Breast epithelium (tissue), 4 donors: ENCODE measurements at regions not wholly inside any gene's neighbourhood (a gene's known extent, or its start where the extent isn't known, plus 50 kb on each side); places are given as distances from the start of the nearest gene placed in this dataset.
"Not testable (repeated sequence)": the region's sequence is repeated elsewhere in the genome, so short reads cannot be mapped to it uniquely, and the experiment has no call there.

ENCODE experiments used
- DNase-seq, 2 donors: peaks; one replicate each; pipeline ENCODE4 v3.0.0-alpha.2; 2019; ENCODE audit warnings: low spot score in 2 of 2
- H3K27ac ChIP-seq, 2 donors: fragments of 200-600 bp; sonication (generic) in 1 of 2; one replicate each; pipeline ENCODE4 v1.5.1; 2016 to 2019; ENCODE audit warnings: mild to moderate bottlenecking in 1 of 2
- H3K27me3 ChIP-seq, 2 donors: fragments of 200-600 bp; sonication (generic) in 1 of 2; one replicate each; pipeline versions ENCODE4 v1.5.1 to v1.6.0; 2017 to 2019; ENCODE audit warnings: control low read depth in 1 of 2, mild to moderate bottlenecking in 1 of 2
- H3K36me3 ChIP-seq: fragments of 200-600 bp; one replicate; pipeline ENCODE4 v1.5.1; 2019
- H3K4me1 ChIP-seq, 2 donors: fragments of 200-600 bp; sonication (generic); one replicate each; pipeline ENCODE4 v1.5.1; 2016 to 2019; ENCODE audit warnings: control low read depth in 1 of 2
- H3K4me3 ChIP-seq, 3 donors: fragments of 200-600 bp; sonication (generic); 1 replicate in 2 of 3; 2 replicates in 1 of 3; pipeline ENCODE4 v1.5.1; 2016 to 2019; ENCODE audit warnings: mild to moderate bottlenecking in 3 of 3, moderate library complexity in 2 of 3
- H3K9me3 ChIP-seq, 2 donors: fragments of 200-600 bp; sonication (generic) in 1 of 2; one replicate each; pipeline ENCODE4 v1.5.1; 2016 to 2019; ENCODE audit warnings: control low read depth in 1 of 2
- POLR2A ChIP-seq: fragments of 450-650 bp; IDR thresholded peaks from one replicate; pipeline ENCODE4 v1.6.1; 2016; ENCODE audit warnings: antibody characterized with exemption, mild to moderate bottlenecking, moderate library complexity
- POLR2AphosphoS5 ChIP-seq, 3 donors: sonication (generic); formaldehyde crosslinking; IDR thresholded peaks; one replicate each; pipeline ENCODE4 v1.6.1; 2017; ENCODE audit warnings: antibody characterized with exemption in 3 of 3
- intact Hi-C: fragments of 100-400 bp; cut with DNase I; formaldehyde crosslinking; loops from one replicate; pipeline ENCODE4 v1.15.1; 2023; ENCODE audit warnings: low total_unique reads
- TF ChIP-seq, protein P1 (sequence below), 3 donors: fragments of 450-650 bp; IDR thresholded peaks; one replicate each; pipeline ENCODE4 v1.5.1; 2016 to 2017; ENCODE audit warnings: antibody characterized with exemption in 3 of 3, mild to moderate bottlenecking in 3 of 3, moderate library complexity in 3 of 3

DNA sequence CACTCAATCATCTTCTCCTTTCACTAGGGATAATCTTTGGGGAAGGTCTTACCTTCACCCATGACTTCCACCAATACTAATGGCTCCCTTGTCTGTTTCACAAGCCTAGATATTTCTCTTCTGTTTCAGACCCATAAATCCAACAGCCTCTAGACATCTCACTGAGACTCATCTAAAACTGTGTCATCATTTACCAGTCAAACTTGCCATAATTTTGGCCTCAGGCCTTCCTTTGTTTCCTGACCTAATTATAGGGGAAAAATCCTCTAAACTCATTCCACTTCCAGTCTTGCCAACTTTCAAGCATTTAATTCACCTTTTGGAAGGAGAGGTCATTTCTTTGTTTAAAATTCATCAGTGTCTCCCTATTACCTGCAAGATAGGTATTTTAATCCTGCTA lies 181.0 kb upstream of the CNKSR2 start:
- Histone ChIP-seq H3K27ac (no peak overlapping the region), H3K36me3 (no peaks in the 10 kb centered on the region), H3K27me3 (peaks cover 0 to 15% of the 10 kb centered on the region in 2 donors), H3K4me3 (no peak overlapping the region), H3K9me3 (peaks cover 3 to 20% of the 10 kb centered on the region in 2 donors), H3K4me1 (no peaks in the 10 kb centered on the region)
- intact Hi-C loops, result no loop called here
- no peak for DNase-seq
- TF ChIP-seq, protein P1, sequence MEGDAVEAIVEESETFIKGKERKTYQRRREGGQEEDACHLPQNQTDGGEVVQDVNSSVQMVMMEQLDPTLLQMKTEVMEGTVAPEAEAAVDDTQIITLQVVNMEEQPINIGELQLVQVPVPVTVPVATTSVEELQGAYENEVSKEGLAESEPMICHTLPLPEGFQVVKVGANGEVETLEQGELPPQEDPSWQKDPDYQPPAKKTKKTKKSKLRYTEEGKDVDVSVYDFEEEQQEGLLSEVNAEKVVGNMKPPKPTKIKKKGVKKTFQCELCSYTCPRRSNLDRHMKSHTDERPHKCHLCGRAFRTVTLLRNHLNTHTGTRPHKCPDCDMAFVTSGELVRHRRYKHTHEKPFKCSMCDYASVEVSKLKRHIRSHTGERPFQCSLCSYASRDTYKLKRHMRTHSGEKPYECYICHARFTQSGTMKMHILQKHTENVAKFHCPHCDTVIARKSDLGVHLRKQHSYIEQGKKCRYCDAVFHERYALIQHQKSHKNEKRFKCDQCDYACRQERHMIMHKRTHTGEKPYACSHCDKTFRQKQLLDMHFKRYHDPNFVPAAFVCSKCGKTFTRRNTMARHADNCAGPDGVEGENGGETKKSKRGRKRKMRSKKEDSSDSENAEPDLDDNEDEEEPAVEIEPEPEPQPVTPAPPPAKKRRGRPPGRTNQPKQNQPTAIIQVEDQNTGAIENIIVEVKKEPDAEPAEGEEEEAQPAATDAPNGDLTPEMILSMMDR (IDR thresholded peaks at IDR 0.05), result no peak
- no peak for TF ChIP-seq POLR2A
- no peak for TF ChIP-seq POLR2AphosphoS5 (IDR thresholded peaks at IDR 0.05)

DNA sequence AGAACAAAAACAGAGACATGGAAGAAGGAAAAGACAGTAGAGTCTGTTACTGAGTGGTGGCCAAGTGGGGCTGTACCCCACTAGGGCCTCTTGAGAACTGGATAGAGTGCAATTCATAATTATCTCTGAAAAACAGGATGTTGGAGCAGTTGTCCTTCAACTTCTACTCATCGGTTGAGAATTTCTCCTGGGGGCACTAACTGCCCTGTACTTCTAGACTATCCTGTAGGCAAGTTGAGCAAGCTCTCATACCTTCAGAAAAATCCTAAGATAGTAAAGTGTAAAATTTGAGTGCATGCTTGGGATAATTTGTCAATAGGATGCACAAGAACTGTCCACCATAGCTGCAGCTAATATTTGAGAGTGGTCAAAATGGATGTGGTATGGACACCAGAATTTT lies 179.7 kb upstream of the CNKSR2 start:
- no peak for DNase-seq
- intact Hi-C loops, result no loop called here
- peaks cover 0 to 15% of the 10 kb centered on the region in 2 donors for H3K27me3 ChIP-seq
- H3K27ac ChIP-seq, result no peak overlapping the region
- no peaks in the 10 kb centered on the region for H3K4me1 ChIP-seq
- peaks cover 1 to 6% of the 10 kb centered on the region in 2 donors for H3K9me3 ChIP-seq
- no peaks in the 10 kb centered on the region for H3K36me3 ChIP-seq
- H3K4me3 ChIP-seq, result no peak overlapping the region
- TF ChIP-seq, protein P1 (IDR thresholded peaks at IDR 0.05), result no peak
- TF ChIP-seq POLR2A, result no peak
- no peak for TF ChIP-seq POLR2AphosphoS5 (IDR thresholded peaks at IDR 0.05)

DNA sequence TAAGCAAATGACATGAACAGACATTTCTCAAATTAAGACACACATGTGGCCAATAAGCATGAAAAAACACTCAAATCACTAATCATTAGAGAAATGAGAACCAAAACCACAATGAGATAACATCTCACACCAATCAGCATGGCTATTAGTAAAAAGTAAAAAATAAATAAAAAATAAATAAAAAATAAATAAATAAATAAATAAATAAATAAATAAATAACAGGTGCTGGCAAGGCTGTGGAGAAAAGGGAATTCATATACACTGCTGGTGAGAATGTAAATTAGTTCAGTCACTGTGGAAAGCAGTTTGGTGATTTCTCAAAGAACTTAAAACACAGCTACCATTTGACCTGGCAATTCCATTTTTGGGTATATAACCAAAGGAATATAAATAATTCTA lies 167.1 kb upstream of the CNKSR2 start:
- no peak for DNase-seq
- TF ChIP-seq POLR2AphosphoS5 (IDR thresholded peaks at IDR 0.05) (no peak), POLR2A (no peak)
- TF ChIP-seq, protein P1 (IDR thresholded peaks at IDR 0.05), result no peak
- Histone ChIP-seq H3K9me3 (peaks cover 24 to 37% of the 10 kb centered on the region in 2 donors), H3K36me3 (no peaks in the 10 kb centered on the region), H3K27ac (no peak overlapping the region), H3K27me3 (no peaks in the 10 kb centered on the region), H3K4me1 (no peaks in the 10 kb centered on the region), H3K4me3 (no peak overlapping the region)
- intact Hi-C loops, result no loop called here

DNA sequence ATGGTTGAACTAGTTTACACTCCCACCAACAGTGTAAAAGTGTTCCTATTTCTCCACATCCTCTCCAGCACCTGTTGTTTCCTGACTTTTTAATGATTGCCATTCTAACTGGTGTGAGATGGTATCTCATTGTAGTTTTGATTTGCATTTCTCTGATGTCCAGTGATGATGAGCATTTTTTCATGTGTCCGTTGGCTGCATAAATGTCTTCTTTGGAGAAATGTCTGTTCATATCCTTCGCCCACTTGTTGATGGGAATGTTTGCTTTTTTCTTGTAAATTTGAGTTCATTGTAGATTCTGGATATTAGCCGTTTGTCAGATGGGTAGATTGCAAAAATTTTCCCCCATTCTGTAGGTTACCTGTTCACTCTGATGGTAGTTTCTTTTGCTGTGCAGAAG lies 155.0 kb upstream of the CNKSR2 start:
- intact Hi-C loops, H3K4me3 ChIP-seq, H3K36me3 ChIP-seq, H3K4me1 ChIP-seq, H3K27me3 ChIP-seq, DNase-seq, H3K27ac ChIP-seq: not testable (repeated sequence)
- H3K9me3 ChIP-seq, result peaks cover 0 to 22% of the 10 kb centered on the region in 2 donors

DNA sequence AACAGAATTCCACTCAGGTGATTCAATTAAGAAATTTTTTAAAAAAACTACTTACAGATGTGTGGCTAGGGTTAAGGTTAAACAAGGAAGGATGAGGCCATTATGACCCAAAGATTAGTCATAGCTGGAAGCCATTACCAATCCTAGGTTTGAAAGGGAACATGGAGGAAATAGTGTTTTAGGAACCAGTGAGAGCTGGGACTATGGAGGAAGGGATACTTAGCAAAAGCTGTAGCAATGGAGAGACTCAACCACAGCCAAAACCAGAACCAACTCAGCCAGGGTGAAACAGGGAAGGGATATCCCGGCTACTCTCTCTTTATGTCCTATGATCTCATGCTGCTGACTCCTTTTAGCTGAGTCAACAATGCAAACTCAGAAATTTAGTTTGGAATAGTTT lies 148.6 kb upstream of the CNKSR2 start:
- TF ChIP-seq POLR2AphosphoS5 (IDR thresholded peaks at IDR 0.05) (no peak), POLR2A (no peak)
- TF ChIP-seq, protein P1 (IDR thresholded peaks at IDR 0.05), result no peak
- intact Hi-C loops, result no loop called here
- H3K27ac ChIP-seq, result no peak overlapping the region

DNA sequence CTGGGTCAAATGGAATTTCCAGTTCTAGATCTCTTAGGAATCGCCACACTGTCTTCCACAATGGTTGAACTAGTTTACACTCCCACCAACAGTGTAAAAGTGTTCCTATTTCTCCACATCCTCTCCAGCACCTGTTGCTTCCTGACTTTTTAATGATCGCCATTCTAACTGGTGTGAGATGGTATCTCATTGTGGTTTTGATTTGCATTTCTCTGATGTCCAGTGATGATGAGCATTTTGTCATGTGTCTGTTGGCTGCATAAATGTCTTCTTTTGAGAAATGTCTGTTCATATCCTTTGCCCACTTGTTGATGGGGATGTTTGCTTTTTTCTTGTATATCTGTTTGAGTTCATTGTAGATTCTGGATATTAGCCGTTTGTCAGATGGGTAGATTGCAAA lies 145.2 kb upstream of the CNKSR2 start:
- peaks cover 0 to 21% of the 10 kb centered on the region in 2 donors for H3K9me3 ChIP-seq
- H3K4me1 ChIP-seq, H3K27ac ChIP-seq, H3K27me3 ChIP-seq, H3K4me3 ChIP-seq, DNase-seq, H3K36me3 ChIP-seq, intact Hi-C loops: not testable (repeated sequence)

More for the DNA sequence above, 148.6 kb upstream of the CNKSR2 start:
- H3K27me3 ChIP-seq, result peaks cover 0 to 3% of the 10 kb centered on the region in 2 donors
- no peak for DNase-seq
- H3K9me3 ChIP-seq, result no peaks in the 10 kb centered on the region
- H3K36me3 ChIP-seq, result no peaks in the 10 kb centered on the region
- H3K4me3 ChIP-seq, result no peak overlapping the region
- H3K4me1 ChIP-seq, result no peaks in the 10 kb centered on the region
